AG08396 (cell line): ENCODE measurements at regions not wholly inside any gene's neighbourhood (a gene's known extent, or its start where the extent isn't known, plus 50 kb on each side); places are given as distances from the start of the nearest gene placed in this dataset.

ENCODE experiments used
- DNase-seq: peaks from one replicate; pipeline ENCODE4 v3.0.0; 2012; ENCODE audit warnings: low spot score, mixed read lengths

DNA sequence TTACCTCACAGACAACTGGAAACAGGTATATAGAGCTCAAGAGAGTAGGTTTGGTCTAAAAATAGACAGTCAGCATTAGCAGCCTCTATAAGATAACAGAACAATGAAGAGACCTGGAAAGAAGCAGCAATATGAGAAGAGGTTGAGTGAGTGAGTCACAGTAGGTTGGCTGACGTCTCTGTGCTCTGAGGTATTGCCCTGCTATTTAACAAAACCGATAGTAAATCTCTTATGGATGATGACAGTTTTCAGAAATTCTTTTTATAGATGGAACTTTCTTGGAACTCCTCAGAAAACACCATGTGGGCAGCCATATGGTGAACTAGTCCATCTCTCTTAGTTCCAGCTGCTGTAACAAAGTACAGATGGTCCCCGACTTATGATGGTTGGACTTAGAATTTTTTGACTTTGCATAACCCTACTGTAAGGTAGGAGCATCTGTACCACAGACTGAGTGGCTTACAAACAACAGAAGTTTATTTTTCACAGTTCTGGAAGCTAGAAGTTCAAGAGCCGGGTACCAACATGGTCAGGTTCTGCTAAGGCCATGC lies 123.5 kb downstream of the MBD2 start:
- DNase-seq, result no peak

- DNase-seq, result no peak
Observed at GRCh38 chr18:54100466-54100865, 124.0 kb downstream of the MBD2 start.

DNA sequence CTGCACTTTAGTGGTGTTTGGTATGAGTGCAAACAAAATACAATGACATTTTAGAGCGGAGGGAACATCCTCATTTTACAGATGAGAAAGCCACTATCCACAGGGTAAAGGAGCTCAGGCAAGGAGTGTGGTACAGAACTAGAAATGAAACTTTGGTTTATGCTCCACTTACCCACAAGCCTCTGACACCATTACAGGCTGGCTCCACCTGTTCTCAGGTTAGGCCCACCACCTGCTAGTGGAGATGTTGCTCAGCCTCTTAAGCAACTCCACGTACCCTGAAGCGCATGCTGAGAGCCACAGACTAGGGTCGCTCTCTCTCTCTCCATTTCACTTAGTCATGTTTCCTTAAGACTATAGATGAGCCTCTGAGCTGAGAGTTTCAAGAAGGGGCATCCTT lies 130.0 kb downstream of the MBD2 start:
- no peak for DNase-seq

- no peak for DNase-seq
Observed at GRCh38 chr18:54090856-54091255, 133.6 kb downstream of the MBD2 start.

DNA sequence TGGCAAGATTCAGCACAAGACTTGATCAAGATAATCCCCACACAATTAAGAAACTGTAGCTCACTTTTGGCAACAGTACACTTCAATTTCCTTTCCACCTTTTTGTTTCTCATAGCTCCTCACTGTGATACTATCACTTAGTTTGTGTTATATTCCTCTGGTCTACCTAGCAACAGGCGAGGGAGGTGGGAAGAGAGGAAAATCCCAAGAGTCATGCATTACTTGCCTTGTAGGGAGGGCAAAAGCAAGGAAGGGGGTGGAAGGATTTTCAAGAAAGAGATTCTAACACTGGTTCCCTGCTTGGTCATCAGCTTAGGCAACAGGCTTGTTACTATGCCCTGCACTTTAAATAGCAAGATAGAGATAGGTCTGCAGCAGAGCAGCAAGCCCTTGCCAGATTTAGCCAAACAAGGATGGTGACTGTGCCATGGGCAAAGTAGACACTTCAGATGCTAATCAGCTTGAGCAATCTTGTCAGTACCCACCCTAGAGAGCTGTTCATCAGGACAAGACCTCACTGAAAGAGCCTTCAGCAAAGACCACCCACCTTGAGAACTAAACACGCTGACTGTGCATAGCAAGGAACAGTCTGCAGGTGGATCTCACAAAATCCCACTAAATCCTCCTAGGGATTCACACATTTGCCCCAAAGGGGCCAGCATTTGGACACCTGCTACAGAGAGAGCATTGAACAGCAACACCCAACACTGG lies 134.6 kb downstream of the MBD2 start:
- DNase-seq, result no peak

- DNase-seq, result no peak
Observed at GRCh38 chr18:54086863-54087262, 137.6 kb downstream of the MBD2 start.

DNA sequence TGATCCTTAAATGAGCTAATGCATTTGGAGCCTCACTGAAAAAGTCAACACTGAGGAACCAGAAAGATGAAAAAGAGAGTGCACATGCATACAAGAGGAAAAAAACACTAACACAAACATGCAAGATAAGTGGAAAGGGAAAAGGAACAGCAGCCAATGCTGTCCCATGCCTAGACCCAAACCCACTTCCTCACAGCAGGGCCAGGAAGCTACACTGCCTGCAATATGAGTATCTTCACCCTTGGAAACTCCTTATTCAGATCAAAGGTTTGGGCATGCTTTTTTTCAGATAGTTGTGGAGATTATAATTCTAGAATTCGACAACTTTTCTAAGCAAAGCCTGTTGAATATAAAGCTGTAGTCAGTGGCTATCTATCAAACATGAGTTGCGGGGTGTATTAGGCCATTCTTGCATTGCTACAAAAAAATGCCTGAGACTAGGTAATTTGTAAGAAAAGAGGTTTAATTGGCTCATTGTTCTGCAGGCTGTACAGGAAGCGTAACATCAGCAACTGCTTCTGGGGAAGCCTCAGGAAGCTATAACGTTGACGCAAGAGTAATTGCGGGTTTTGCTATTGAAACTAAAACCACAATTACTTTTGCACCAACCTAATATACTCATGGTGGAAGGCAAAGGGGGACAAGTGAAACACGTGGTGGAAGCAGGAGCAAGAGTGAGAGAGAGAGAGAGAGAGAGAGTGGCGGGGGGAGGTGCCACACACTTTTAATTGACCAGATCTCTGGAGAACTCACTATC lies 138.2 kb downstream of the MBD2 start:
- DNase-seq, result no peak

DNA sequence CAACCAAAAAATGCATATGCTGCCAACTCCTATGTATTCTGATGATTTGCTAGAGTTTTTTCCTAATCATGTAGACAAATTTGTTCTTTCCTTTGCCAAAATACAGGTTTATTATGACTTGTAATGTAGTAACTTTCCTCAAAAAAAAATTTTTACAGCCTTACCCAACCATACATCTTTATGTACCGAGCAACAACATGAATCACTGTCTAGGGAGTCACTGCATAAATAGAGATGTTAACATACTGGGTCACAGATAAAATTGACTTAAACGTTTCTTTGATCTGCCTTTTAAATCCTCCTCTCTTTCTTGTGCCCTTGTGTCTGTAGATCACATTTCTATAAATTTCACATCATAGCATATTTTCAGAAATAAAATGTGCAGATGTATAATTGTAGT lies 143.6 kb downstream of the MBD2 start:
- DNase-seq, result no peak

- no peak for DNase-seq
Observed at GRCh38 chr18:54076166-54076565, 148.3 kb downstream of the MBD2 start.

GRCh38 chr18:54075689-54076088 lies 148.8 kb downstream of the MBD2 start:
- no peak for DNase-seq

- no peak for DNase-seq
Observed at GRCh38 chr18:54069729-54070128, 154.7 kb downstream of the MBD2 start.

DNA sequence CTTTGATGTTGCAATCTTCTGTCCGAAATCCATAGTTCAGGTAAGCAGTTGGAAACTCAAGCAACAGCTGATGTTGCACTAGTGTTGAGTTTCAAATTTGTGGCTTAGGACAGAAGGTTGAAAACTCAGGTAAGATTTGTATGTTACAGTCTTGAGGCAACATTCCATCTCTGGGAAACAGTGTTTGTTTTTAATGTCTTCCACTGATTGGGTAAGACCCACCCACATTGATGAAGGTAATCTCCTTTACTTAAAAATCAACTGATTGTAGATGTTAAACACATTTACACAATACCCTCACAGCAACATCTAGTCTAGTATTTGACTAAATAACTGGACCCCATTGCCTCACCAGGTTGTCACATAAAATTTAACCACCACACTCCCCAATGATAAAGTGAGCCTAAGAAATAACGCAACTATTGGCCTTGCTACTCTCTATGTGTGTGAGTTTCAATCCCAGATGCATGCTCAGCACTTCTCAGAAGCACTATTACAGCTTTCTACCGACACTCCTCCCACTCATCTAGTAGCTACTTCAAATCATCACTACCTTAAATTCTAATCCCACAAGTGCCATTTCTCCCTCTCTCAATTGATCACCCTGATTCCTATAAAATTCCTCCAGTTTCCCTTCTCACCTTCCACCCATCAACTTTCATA lies 164.0 kb downstream of the MBD2 start:
- DNase-seq, result no peak

DNA sequence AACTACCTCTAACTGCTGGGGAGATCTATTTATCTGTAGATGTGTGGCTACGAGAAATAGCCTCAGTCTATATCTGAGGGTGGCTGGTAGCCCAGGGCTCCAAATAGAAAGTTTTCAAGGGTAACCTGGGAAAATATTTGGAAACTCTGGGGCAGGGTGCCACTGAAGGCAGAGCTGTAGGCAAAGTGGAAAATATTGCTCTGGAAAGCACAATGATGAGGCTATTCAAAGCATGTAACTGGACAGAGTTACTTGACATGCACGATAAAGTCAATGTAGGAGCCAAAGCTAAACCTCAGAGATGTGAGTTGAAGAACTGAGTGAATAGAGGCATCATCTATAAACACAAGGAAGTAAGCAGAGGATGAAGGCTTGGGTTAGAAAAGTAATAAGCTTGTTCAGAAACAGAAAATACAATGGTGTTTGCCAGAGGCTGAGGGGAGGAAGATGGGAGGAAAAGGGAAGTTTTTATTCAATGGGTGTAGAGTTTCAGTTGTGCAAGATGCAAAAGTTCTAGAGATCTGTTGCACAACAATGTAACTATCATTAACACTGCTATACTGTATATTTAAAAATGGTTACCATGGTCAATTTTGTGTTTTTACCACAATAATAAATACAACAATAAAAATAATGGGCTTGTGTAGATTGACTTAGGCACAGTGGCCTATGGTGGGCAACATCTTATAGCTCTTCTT lies 171.6 kb downstream of the MBD2 start:
- no peak for DNase-seq

DNA sequence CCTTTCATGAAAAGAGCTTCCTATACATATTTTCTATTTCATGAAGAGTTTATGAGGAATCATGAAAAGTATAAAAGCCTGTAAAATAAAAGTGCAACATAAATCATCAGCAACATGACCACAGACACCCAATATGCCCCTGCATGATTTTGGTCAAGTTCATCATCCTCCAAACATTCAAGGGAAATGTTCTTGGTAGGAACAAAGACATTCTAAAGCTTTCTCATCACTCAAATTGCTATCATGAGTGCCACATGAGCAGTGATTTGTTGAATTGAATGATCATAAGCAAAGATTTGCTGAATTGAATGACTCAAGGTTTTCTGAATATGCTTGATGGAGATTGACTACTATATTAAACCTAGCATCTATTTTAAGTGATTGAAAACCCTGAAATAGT lies 172.2 kb downstream of the MBD2 start:
- no peak for DNase-seq

- DNase-seq, result no peak
Observed at GRCh38 chr18:54043484-54044251, 180.8 kb downstream of the MBD2 start.

DNA sequence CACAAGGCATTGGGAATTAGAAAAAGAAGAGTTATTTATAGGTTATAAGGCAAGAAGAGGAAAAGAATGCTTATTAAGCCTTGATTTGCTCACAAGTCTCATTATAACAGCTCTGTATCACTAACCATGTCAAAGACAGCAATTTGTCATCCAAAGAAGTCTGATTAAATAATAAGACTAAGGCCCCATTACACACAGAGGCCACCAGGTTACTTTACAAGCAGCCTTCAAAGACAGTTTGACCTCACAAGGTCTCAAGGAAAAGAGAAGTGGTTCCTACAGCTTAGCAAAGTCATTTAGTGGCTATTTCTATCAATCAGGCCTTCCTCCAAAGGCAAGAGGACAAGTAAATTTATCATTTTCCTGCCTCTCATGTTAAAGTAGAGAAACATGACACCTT lies 188.5 kb downstream of the MBD2 start:
- DNase-seq, result no peak

DNA sequence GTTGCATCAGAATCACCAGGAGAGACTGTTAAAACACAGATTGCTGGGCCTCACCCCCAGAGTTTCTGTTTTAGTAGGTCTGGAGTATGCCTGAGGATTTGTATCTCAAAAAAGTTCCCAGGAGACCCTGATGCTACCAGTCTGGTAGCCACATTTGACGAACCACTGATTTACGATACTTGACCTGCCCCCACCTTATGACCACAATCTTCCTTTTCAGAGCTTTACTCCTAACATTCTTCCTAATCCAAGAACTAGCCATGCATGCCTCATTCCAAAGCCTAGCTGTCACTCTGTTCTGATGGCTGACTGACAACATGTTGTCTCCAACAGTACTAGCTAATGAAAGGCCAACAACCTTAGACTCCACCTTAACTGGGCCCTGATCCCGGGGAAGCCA lies 191.4 kb downstream of the MBD2 start:
- DNase-seq, result no peak

- DNase-seq, result no peak
Observed at GRCh38 chr18:54032412-54032811, 192.1 kb downstream of the MBD2 start.

DNA sequence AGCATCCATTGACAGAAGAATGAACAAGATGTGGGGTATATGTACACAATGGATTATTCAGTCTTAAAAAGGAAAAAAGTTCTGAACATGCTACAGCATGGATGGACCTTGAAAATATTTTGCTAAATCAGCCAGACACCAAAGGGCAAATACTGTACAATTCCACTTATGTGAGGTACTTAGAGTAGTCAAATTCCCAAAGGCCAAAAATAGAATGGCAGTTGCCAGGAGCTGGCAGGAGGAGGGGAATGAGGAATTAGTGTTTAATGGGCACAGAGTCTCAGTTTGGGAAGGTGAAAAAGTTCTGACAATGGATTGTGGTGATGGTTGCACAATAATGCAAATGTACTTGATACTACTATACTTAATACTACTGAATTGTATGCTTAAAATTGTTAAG lies 193.2 kb downstream of the MBD2 start:
- DNase-seq, result no peak

- no peak for DNase-seq
Observed at GRCh38 chr18:54030434-54030833, 194.0 kb downstream of the MBD2 start.

- no peak for DNase-seq
Observed at GRCh38 chr18:54023471-54023870, 201.0 kb downstream of the MBD2 start.

GRCh38 chr18:54020966-54021365 lies 203.5 kb downstream of the MBD2 start:
- no peak for DNase-seq
